ENCODE measurements at regions not wholly inside any gene's neighbourhood (a gene's known extent, or its start where the extent isn't known, plus 50 kb on each side); places are given as distances from the start of the nearest gene placed in this dataset.

GRCh38 chr9:18260521-18260920 is 213.4 kb upstream of the ADAMTSL1 start:
- TF ChIP-seq CTCF (conservative IDR thresholded peaks at IDR 0.05) (no peak), ZFX (IDR thresholded peaks at IDR 0.05) (no peak)

All from C4-2B (cell line).